K562 (cell line): ENCODE measurements at regions not wholly inside any gene's neighbourhood (a gene's known extent, or its start where the extent isn't known, plus 50 kb on each side); places are given as distances from the start of the nearest gene placed in this dataset.

ENCODE experiments used
- ATAC-seq: fragments of 200-7000 bp; cut with Tn5 transposase; 3 replicates; pipeline ENCODE4 v1.9.1; 2020; ENCODE audit warnings: moderate library complexity
- BruUV-seq: library from RNA; stranded (reverse); fragments of 400-500 nt; replicated peaks from 2 replicates; lab custom pipeline; 2021; lab: Mats Ljungman, UMichigan
- CTCF ChIA-PET: fragments of 300-600 bp; formaldehyde crosslinking; extraction: SDS; loops from one replicate; lab custom pipeline; 2021; ENCODE audit warnings: low intra/inter-chr PET ratio; lab: Yijun Ruan, JAX
- POLR2A ChIA-PET: fragments of 300-600, 350-650 bp; sonication (Branson Sonifier 250); formaldehyde crosslinking; extraction: SDS; loops from one replicate; lab custom pipeline; 2021; ENCODE audit warnings: antibody characterized with exemption, inconsistent platforms; lab: Yijun Ruan, JAX
- DNase-seq, 4 experiments: peaks; one replicate each; pipeline versions ENCODE4 v3.0.0 to v3.0.0-alpha.2; 2011 to 2018; ENCODE audit warnings: low spot score in 3 of 4, mixed read lengths in 3 of 4; ENCODE audit errors: extremely low read depth in 1 of 4
- FAIRE-seq: peaks from 2 replicates; lab custom pipeline; 2011; peaks lifted over from hg19 to GRCh38; lab: Jason Lieb, UNC
- H2AFZ ChIP-seq: 2 replicates; pipeline ENCODE4 v1.6.0; 2011; ENCODE audit warnings: low read depth, low read length, control low read depth, inconsistent platforms
- H3K27ac ChIP-seq: fragments of 200-600 bp; 3 replicates; pipeline ENCODE4 v1.8.0; 2011; ENCODE audit warnings: low read depth, mild to moderate bottlenecking, control low read depth, inconsistent platforms, low read length, moderate library complexity, mixed read lengths; ENCODE audit errors: extremely low read depth
- H3K27me3 ChIP-seq, 2 experiments: fragments of 300-600 bp in 1 of 2; 2 replicates in 1 of 2; 3 replicates in 1 of 2; pipeline versions ENCODE4 v1.6.0 to v1.8.0; 2011; ENCODE audit warnings: inconsistent platforms in 2 of 2, low read length in 2 of 2, mild to moderate bottlenecking in 1 of 2, mixed read lengths in 1 of 2, moderate library complexity in 1 of 2; ENCODE audit not compliant: control insufficient read depth in 2 of 2, insufficient read depth in 2 of 2
- H3K36me3 ChIP-seq: fragments of 300-600 bp; 3 replicates; pipeline ENCODE4 v1.8.0; 2011; ENCODE audit warnings: mild to moderate bottlenecking, low read length, inconsistent platforms; ENCODE audit not compliant: control insufficient read depth, insufficient read depth
- H3K4me1 ChIP-seq, 2 experiments: fragments of 200-600 bp in 1 of 2; replicated peaks in 1 of 2; 2 replicates in 1 of 2; 3 replicates in 1 of 2; pipeline versions ENCODE4 v1.5.1 to v1.8.0; 2011; ENCODE audit warnings: inconsistent platforms in 2 of 2, low read length in 2 of 2, mild to moderate bottlenecking in 1 of 2, mixed read lengths in 1 of 2, moderate library complexity in 1 of 2; ENCODE audit not compliant: control insufficient read depth in 2 of 2, insufficient read depth in 2 of 2
- H3K4me2 ChIP-seq: 2 replicates; pipeline ENCODE4 v1.6.1; 2011; ENCODE audit warnings: low read length, control low read depth, inconsistent platforms, mixed read lengths; ENCODE audit not compliant: insufficient read depth
- H3K4me3 ChIP-seq: fragments of 200-600 bp; sonication (generic), shearing (Covaris generic); 2 replicates; pipeline ENCODE4 v1.5.1; 2016; ENCODE audit warnings: control low read depth, inconsistent platforms
- H3K79me2 ChIP-seq: fragments of 200-600 bp; 3 replicates; pipeline ENCODE4 v1.8.0; 2011; ENCODE audit warnings: low read length, inconsistent platforms; ENCODE audit not compliant: control insufficient read depth, insufficient read depth
- H3K9ac ChIP-seq, 2 experiments: 2 replicates each; pipeline versions ENCODE4 v1.6.0 to v1.6.1; 2011; ENCODE audit warnings: low read depth in 2 of 2, low read length in 2 of 2, control low read depth in 1 of 2, inconsistent platforms in 1 of 2, mild to moderate bottlenecking in 1 of 2, mixed read lengths in 1 of 2; ENCODE audit not compliant: insufficient read depth in 1 of 2
- H3K9me1 ChIP-seq: one replicate; pipeline ENCODE4 v1.6.0; 2011; ENCODE audit warnings: inconsistent platforms, mild to moderate bottlenecking, low read length, moderate library complexity; ENCODE audit not compliant: control insufficient read depth, insufficient read depth
- H3K9me3 ChIP-seq: replicated peaks from 2 replicates; pipeline ENCODE4 v1.5.1; 2011; ENCODE audit warnings: low read depth, low read length, inconsistent platforms; ENCODE audit not compliant: control insufficient read depth, insufficient read depth
- H4K20me1 ChIP-seq: replicated peaks from 2 replicates; pipeline ENCODE4 v1.6.1; 2011; ENCODE audit warnings: low read length, inconsistent platforms, mixed read lengths; ENCODE audit not compliant: control insufficient read depth, insufficient read depth
- ERF ChIP-seq: fragments of 450-650 bp; formaldehyde crosslinking; IDR thresholded peaks from 2 replicates; pipeline ENCODE4 v1.4.0; 2020; ENCODE audit warnings: mild to moderate bottlenecking, mixed read lengths
- GATAD2B ChIP-seq: fragments of 450-650 bp; IDR thresholded peaks from 2 replicates; pipeline ENCODE4 v1.6.1; 2017; ENCODE audit warnings: mild to moderate bottlenecking, borderline replicate concordance
- MED1 ChIP-seq: sonication (generic); formaldehyde crosslinking; IDR thresholded peaks from 2 replicates; pipeline ENCODE4 v1.8.1; 2023; ENCODE audit warnings: missing genetic modification reagents, borderline replicate concordance
- MTA2 ChIP-seq: fragments of 450-650 bp; IDR thresholded peaks from 2 replicates; pipeline ENCODE4 v1.6.1; 2016; ENCODE audit warnings: low read depth
- MYC ChIP-seq, 2 experiments: fragments of 250-450 bp in 1 of 2; sonication (Bioruptor Pico) in 1 of 2; IDR thresholded peaks; 2 replicates each; pipeline versions ENCODE4 v1.5.1 to v1.6.1; 2012 to 2021; ENCODE audit warnings: low read depth in 2 of 2, borderline replicate concordance in 1 of 2, improper control_type of control experiment in 1 of 2, low read length in 1 of 2, mild to moderate bottlenecking in 1 of 2, moderate library complexity in 1 of 2
- NFATC3 ChIP-seq: fragments of 450-650 bp; IDR thresholded peaks from 2 replicates; pipeline ENCODE4 v1.6.1; 2017; ENCODE audit warnings: mild to moderate bottlenecking
- PHB2 ChIP-seq: fragments of 450-650 bp; IDR thresholded peaks from 2 replicates; pipeline ENCODE4 v1.6.1; 2017; ENCODE audit warnings: low read depth
- SUPT5H ChIP-seq: fragments of 450-650 bp; IDR thresholded peaks from 2 replicates; pipeline ENCODE4 v1.6.1; 2016
- TCF3 ChIP-seq: sonication (generic); formaldehyde crosslinking; IDR thresholded peaks from 2 replicates; pipeline ENCODE4 v1.4.0; 2020; ENCODE audit warnings: mild to moderate bottlenecking, missing genetic modification reagents
- ZNF121 ChIP-seq: sonication (generic); formaldehyde crosslinking; conservative IDR thresholded peaks from 2 replicates; pipeline ENCODE4 v1.8.0; 2022; ENCODE audit warnings: missing genetic modification reagents
- WGBS: fragments of 100-300 bp; shearing (Covaris generic); methylation state at CpG from one replicate; pipeline ENCODE4 v1.1.6; 2016; ENCODE audit warnings: low coverage, mixed read lengths; ENCODE audit not compliant: insufficient coverage; ENCODE audit errors: missing lambda C conversion rate; 5-methylcytosine and 5-hydroxymethylcytosine counted together
- in situ Hi-C: fragments of 300-500 bp; cut with MboI; formaldehyde crosslinking; loops from 4 replicates; pipeline ENCODE4 v1.15.0; 2018; ENCODE audit warnings: inconsistent platforms, mixed read lengths
- intact Hi-C: fragments of 100-400 bp; cut with micrococcal nuclease; formaldehyde crosslinking; loops from 2 replicates; pipeline ENCODE4 v1.14.2; 2022

DNA sequence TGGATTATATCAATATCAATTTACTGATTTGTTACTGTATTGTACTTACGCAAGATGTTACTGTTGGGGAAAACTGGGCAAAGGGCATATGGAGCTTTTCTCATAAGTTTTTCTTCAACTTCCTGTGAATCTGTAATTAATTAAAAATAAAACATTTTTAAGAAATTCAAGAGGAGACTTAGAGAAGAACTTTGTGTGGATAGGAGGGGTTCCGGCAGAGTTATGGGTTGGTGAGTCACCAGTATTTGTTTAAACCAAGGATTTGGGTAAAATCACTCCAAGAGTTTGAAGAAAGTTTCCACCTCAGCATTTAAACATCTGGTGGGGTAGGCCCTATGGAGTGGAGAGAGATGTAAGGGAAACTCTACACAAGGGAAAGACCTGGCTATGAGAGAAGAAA is 379.6 kb downstream of the TSHZ3 start:
- no peak for FAIRE-seq
- Histone ChIP-seq H3K4me2 (no peak overlapping the region), H3K9ac (no peak overlapping the region), H4K20me1 (no peaks in the 10 kb centered on the region), H2AFZ (no peak overlapping the region), H3K27me3 (no peaks in the 10 kb centered on the region; a peak in 1 of 5 replicates)
- no peak for DNase-seq
- intact Hi-C loops = no loop called here
- no peak for TF ChIP-seq NFATC3
- TF ChIP-seq GATAD2B = no peak
- no peak for TF ChIP-seq ZNF121 (CRISPR knock-in tag)
- TF ChIP-seq PHB2 = no peak
- no peak for TF ChIP-seq MYC (IDR thresholded peaks at IDR 0.05; ENCODE audit: low read depth, low read length)
- no peak for TF ChIP-seq MYC (CRISPR knock-in tag; IDR thresholded peaks at IDR 0.05; ENCODE audit: borderline replicate concordance, low read depth)
- TF ChIP-seq MED1 (CRISPR knock-in tag) = no peak
- no peak for TF ChIP-seq TCF3
- no peak for TF ChIP-seq SUPT5H
- TF ChIP-seq MTA2 = no peak
- no peak for TF ChIP-seq ERF (CRISPR knock-in tag)
- TF ChIP-seq, all 486 proteins: peak for 0
- ATAC-seq = no peak
- Histone ChIP-seq H3K4me1 (no peaks in the 10 kb centered on the region), H3K9me1 (no peaks in the 10 kb centered on the region), H3K36me3 (no peaks in the 10 kb centered on the region), H3K4me3 (no peak overlapping the region), H3K27ac (no peak overlapping the region), H3K9me3 (no peaks in the 10 kb centered on the region), H3K79me2 (no peaks in the 10 kb centered on the region)
- in situ Hi-C loops = no loop called here
- 4% methylated on average over 2 of the region's 2 CpGs for WGBS
- CTCF ChIA-PET = no interaction called here
- no TSS peak for BruUV-seq
- POLR2A ChIA-PET = no interaction called here
